Liver (tissue), 8 donors: ENCODE measurements at regions not wholly inside any gene's neighbourhood (a gene's known extent, or its start where the extent isn't known, plus 50 kb on each side); places are given as distances from the start of the nearest gene placed in this dataset.

ENCODE experiments used
- DNase-seq: peaks from one replicate; pipeline ENCODE4 v3.0.0-alpha.2; 2017; ENCODE audit warnings: low spot score
- H3K27ac ChIP-seq, 2 donors: one replicate each; pipeline ENCODE4 v1.7.0; 2013; ENCODE audit warnings: inconsistent platforms in 2 of 2, low read length in 2 of 2, control low read depth in 1 of 2, low read depth in 1 of 2, mild to moderate bottlenecking in 1 of 2
- H3K27me3 ChIP-seq, 4 donors: one replicate each; pipeline versions ENCODE4 v1.6.1 to v1.7.0; 2013; ENCODE audit warnings: low read length in 3 of 4, inconsistent platforms in 1 of 4, mild to moderate bottlenecking in 1 of 4, moderate library complexity in 1 of 4; ENCODE audit not compliant: control insufficient read depth in 4 of 4, insufficient read depth in 4 of 4
- H3K36me3 ChIP-seq, 4 donors: one replicate each; pipeline versions ENCODE4 v1.6.1 to v1.7.0; 2013; ENCODE audit warnings: low read length in 3 of 4, mild to moderate bottlenecking in 3 of 4, low read depth in 1 of 4, moderate library complexity in 1 of 4; ENCODE audit not compliant: control insufficient read depth in 4 of 4, insufficient read depth in 3 of 4
- H3K4me1 ChIP-seq, 4 donors: one replicate each; pipeline versions ENCODE4 v1.6.1 to v1.7.0; 2013; ENCODE audit warnings: low read length in 3 of 4, mild to moderate bottlenecking in 3 of 4, moderate library complexity in 1 of 4; ENCODE audit not compliant: control insufficient read depth in 4 of 4, insufficient read depth in 4 of 4
- H3K4me3 ChIP-seq, 3 donors: one replicate each; pipeline versions ENCODE4 v1.6.1 to v1.7.0; 2013; ENCODE audit warnings: low read length in 3 of 3, control low read depth in 1 of 3, low read depth in 1 of 3, mild to moderate bottlenecking in 1 of 3
- H3K9ac ChIP-seq, 2 donors: one replicate each; pipeline ENCODE4 v1.7.0; 2013; ENCODE audit warnings: low read length in 2 of 2, mild to moderate bottlenecking in 2 of 2, moderate library complexity in 2 of 2, control low read depth in 1 of 2, low read depth in 1 of 2
- H3K9me3 ChIP-seq, 4 donors: one replicate each; pipeline versions ENCODE4 v1.6.1 to v1.7.0; 2013; ENCODE audit warnings: low read length in 3 of 4; ENCODE audit not compliant: control insufficient read depth in 4 of 4
- EGR1 ChIP-seq, 2 donors: IDR thresholded peaks; 2 replicates each; pipeline ENCODE4 v1.6.1; 2016 to 2018; ENCODE audit warnings: antibody characterized with exemption in 2 of 2, low read depth in 2 of 2
- FOXA1 ChIP-seq: IDR thresholded peaks from 2 replicates; pipeline ENCODE4 v1.6.1; 2016; ENCODE audit warnings: antibody characterized with exemption
- FOXA2 ChIP-seq: IDR thresholded peaks from 2 replicates; pipeline ENCODE4 v1.6.1; 2016; ENCODE audit warnings: antibody characterized with exemption
- GABPA ChIP-seq, 2 donors: IDR thresholded peaks in 1 of 2; conservative IDR thresholded peaks in 1 of 2; 2 replicates each; pipeline ENCODE4 v1.6.1; 2016; ENCODE audit warnings: antibody characterized with exemption in 2 of 2, mild to moderate bottlenecking in 1 of 2, moderate library complexity in 1 of 2
- HNF4A ChIP-seq, 2 donors: conservative IDR thresholded peaks; 2 replicates each; pipeline ENCODE4 v1.6.1; 2016; ENCODE audit warnings: antibody characterized with exemption in 2 of 2, mild to moderate bottlenecking in 2 of 2
- HNF4G ChIP-seq: IDR thresholded peaks from 2 replicates; pipeline ENCODE4 v1.6.1; 2016; ENCODE audit warnings: antibody characterized with exemption
- JUND ChIP-seq, 2 donors: IDR thresholded peaks; 2 replicates each; pipeline ENCODE4 v1.6.1; 2016; ENCODE audit warnings: antibody characterized with exemption in 2 of 2
- NR2F2 ChIP-seq: IDR thresholded peaks from 2 replicates; pipeline ENCODE4 v1.6.1; 2016; ENCODE audit warnings: antibody characterized with exemption
- RAD21 ChIP-seq, 2 donors: IDR thresholded peaks; 2 replicates each; pipeline ENCODE4 v1.6.1; 2016; ENCODE audit warnings: antibody characterized with exemption in 2 of 2, mild to moderate bottlenecking in 2 of 2
- RXRA ChIP-seq, 2 donors: IDR thresholded peaks; 2 replicates each; pipeline ENCODE4 v1.6.1; 2017 to 2018; ENCODE audit warnings: antibody characterized with exemption in 2 of 2, mild to moderate bottlenecking in 1 of 2
- SP1 ChIP-seq: IDR thresholded peaks from 2 replicates; pipeline ENCODE4 v1.6.1; 2018; ENCODE audit warnings: antibody characterized with exemption, mild to moderate bottlenecking
- TAF1 ChIP-seq: conservative IDR thresholded peaks from 2 replicates; pipeline ENCODE4 v1.6.1; 2016; ENCODE audit warnings: antibody characterized with exemption, mild to moderate bottlenecking
- YY1 ChIP-seq: IDR thresholded peaks from 2 replicates; pipeline ENCODE4 v1.6.1; 2016; ENCODE audit warnings: antibody characterized with exemption, mild to moderate bottlenecking
- WGBS: extraction: QIAGEN DNeasy Blood & Tissue Kit; methylation state at CpG from one replicate; pipeline ENCODE4 v1.1.7; 2013; 5-methylcytosine and 5-hydroxymethylcytosine counted together
- TF ChIP-seq, protein P1 (sequence below): IDR thresholded peaks from 2 replicates; pipeline ENCODE4 v1.6.1; 2016; ENCODE audit warnings: antibody characterized with exemption
- TF ChIP-seq, protein P2 (sequence below): IDR thresholded peaks from 2 replicates; pipeline ENCODE4 v1.6.1; 2016; ENCODE audit warnings: antibody characterized with exemption, mild to moderate bottlenecking
- TF ChIP-seq, protein P3 (sequence below): fragments of 150-350 bp; IDR thresholded peaks from 2 replicates; pipeline ENCODE4 v1.5.1; 2017; ENCODE audit warnings: improper control_type of control experiment, low read depth, low read length; ENCODE audit not compliant: missing input control
- TF ChIP-seq, protein P4 (sequence below): IDR thresholded peaks from 2 replicates; pipeline ENCODE4 v1.6.1; 2016; ENCODE audit warnings: antibody characterized with exemption
- TF ChIP-seq, protein P5 (sequence below): IDR thresholded peaks from 2 replicates; pipeline ENCODE4 v1.6.1; 2016; ENCODE audit warnings: antibody characterized with exemption
- donor health status: healthy.
- donor health status: healthy.
- donor health status: healthy.
- donor health status: healthy.
- donor health status: healthy.

DNA sequence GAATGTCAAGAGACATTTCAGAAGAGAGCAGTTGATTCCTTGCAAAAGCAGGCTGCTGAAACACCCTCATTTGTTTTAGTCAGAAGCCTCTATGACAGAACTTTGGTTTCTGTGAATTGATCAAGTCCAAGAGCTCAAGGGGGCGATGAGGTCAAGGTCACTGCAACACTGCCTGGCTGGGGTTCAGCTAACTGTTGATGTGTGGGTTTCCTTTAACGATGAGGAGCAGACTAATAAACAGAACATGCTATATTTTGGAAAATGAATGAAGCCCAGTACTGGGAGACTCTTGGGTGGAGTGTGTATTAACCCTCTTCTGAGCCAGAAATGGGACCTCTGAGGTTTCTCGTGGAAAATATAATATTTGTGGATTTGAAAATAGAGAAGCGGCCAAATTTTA lies 109.3 kb downstream of the ZC3H11B start:
- Histone ChIP-seq H3K27me3 (no peaks in the 10 kb centered on the region), H3K36me3 (no peaks in the 10 kb centered on the region), H3K9me3 (no peaks in the 10 kb centered on the region), H3K27ac (no peak overlapping the region), H3K4me3 (no peak overlapping the region), H3K4me1 (no peaks in the 10 kb centered on the region), H3K9ac (no peak overlapping the region)
- 74% methylated on average over 4 of the region's 4 CpGs for WGBS
- no peak for DNase-seq
- TF ChIP-seq TAF1: no peak
- no peak for TF ChIP-seq NR2F2
- TF ChIP-seq FOXA2: no peak
- TF ChIP-seq, protein P1, sequence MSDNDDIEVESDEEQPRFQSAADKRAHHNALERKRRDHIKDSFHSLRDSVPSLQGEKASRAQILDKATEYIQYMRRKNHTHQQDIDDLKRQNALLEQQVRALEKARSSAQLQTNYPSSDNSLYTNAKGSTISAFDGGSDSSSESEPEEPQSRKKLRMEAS: no peak
- no peak for TF ChIP-seq JUND (IDR thresholded peaks at IDR 0.05)
- no peak for TF ChIP-seq EGR1 (IDR thresholded peaks at IDR 0.05; ENCODE audit: low read depth in 2 of 2)
- no peak for TF ChIP-seq HNF4A (conservative IDR thresholded peaks at IDR 0.05)
- TF ChIP-seq, protein P2, sequence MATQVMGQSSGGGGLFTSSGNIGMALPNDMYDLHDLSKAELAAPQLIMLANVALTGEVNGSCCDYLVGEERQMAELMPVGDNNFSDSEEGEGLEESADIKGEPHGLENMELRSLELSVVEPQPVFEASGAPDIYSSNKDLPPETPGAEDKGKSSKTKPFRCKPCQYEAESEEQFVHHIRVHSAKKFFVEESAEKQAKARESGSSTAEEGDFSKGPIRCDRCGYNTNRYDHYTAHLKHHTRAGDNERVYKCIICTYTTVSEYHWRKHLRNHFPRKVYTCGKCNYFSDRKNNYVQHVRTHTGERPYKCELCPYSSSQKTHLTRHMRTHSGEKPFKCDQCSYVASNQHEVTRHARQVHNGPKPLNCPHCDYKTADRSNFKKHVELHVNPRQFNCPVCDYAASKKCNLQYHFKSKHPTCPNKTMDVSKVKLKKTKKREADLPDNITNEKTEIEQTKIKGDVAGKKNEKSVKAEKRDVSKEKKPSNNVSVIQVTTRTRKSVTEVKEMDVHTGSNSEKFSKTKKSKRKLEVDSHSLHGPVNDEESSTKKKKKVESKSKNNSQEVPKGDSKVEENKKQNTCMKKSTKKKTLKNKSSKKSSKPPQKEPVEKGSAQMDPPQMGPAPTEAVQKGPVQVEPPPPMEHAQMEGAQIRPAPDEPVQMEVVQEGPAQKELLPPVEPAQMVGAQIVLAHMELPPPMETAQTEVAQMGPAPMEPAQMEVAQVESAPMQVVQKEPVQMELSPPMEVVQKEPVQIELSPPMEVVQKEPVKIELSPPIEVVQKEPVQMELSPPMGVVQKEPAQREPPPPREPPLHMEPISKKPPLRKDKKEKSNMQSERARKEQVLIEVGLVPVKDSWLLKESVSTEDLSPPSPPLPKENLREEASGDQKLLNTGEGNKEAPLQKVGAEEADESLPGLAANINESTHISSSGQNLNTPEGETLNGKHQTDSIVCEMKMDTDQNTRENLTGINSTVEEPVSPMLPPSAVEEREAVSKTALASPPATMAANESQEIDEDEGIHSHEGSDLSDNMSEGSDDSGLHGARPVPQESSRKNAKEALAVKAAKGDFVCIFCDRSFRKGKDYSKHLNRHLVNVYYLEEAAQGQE: no peak
- no peak for TF ChIP-seq GABPA (IDR thresholded peaks at IDR 0.05 in 1 of 2, conservative IDR thresholded peaks at IDR 0.05 in 1 of 2)
- TF ChIP-seq RXRA (IDR thresholded peaks at IDR 0.05): no peak
- TF ChIP-seq, protein P3, sequence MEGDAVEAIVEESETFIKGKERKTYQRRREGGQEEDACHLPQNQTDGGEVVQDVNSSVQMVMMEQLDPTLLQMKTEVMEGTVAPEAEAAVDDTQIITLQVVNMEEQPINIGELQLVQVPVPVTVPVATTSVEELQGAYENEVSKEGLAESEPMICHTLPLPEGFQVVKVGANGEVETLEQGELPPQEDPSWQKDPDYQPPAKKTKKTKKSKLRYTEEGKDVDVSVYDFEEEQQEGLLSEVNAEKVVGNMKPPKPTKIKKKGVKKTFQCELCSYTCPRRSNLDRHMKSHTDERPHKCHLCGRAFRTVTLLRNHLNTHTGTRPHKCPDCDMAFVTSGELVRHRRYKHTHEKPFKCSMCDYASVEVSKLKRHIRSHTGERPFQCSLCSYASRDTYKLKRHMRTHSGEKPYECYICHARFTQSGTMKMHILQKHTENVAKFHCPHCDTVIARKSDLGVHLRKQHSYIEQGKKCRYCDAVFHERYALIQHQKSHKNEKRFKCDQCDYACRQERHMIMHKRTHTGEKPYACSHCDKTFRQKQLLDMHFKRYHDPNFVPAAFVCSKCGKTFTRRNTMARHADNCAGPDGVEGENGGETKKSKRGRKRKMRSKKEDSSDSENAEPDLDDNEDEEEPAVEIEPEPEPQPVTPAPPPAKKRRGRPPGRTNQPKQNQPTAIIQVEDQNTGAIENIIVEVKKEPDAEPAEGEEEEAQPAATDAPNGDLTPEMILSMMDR: no peak
- TF ChIP-seq YY1: no peak
- no peak for TF ChIP-seq SP1
- TF ChIP-seq FOXA1: no peak
- TF ChIP-seq, protein P4, sequence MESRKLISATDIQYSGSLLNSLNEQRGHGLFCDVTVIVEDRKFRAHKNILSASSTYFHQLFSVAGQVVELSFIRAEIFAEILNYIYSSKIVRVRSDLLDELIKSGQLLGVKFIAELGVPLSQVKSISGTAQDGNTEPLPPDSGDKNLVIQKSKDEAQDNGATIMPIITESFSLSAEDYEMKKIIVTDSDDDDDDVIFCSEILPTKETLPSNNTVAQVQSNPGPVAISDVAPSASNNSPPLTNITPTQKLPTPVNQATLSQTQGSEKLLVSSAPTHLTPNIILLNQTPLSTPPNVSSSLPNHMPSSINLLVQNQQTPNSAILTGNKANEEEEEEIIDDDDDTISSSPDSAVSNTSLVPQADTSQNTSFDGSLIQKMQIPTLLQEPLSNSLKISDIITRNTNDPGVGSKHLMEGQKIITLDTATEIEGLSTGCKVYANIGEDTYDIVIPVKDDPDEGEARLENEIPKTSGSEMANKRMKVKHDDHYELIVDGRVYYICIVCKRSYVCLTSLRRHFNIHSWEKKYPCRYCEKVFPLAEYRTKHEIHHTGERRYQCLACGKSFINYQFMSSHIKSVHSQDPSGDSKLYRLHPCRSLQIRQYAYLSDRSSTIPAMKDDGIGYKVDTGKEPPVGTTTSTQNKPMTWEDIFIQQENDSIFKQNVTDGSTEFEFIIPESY: no peak
- no peak for TF ChIP-seq HNF4G
- TF ChIP-seq RAD21 (IDR thresholded peaks at IDR 0.05): no peak

DNA sequence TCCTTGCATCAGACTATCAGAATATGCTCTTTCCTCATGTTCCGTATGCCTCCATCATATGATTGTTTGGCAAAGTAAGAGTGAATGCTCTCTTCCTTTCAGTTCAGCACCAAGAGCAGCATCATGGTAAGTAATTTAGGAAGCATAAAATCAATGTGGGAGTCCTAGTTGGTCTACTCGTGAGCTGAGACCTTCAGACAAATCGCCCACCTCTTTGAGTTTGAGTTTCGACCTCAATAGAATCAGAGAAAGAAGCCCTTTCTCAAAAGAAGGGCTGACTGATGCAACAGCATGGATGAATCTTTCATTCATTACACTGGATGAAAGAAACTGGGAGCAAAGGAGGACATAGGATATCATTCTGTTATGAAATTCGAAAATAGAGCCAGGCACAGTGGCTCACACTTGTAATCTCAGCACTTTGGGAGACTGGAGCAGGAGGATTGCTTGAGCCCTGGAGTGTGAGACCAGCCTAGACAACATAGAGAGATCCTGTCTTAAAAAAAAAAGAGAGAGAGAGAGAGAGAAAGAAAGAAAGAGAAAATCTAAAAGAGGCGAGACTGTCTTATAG lies 112.5 kb downstream of the ZC3H11B start:
- Histone ChIP-seq H3K27ac (no peak overlapping the region), H3K4me1 (no peaks in the 10 kb centered on the region), H3K36me3 (no peaks in the 10 kb centered on the region), H3K9me3 (no peaks in the 10 kb centered on the region), H3K9ac (no peak overlapping the region), H3K4me3 (no peak overlapping the region), H3K27me3 (no peaks in the 10 kb centered on the region)
- no peak for DNase-seq
- 87% methylated on average over 6 of the region's 6 CpGs for WGBS
- TF ChIP-seq EGR1 (IDR thresholded peaks at IDR 0.05; ENCODE audit: low read depth in 2 of 2): no peak
- TF ChIP-seq YY1: no peak
- TF ChIP-seq, protein P3: no peak
- no peak for TF ChIP-seq TAF1
- no peak for TF ChIP-seq FOXA2
- TF ChIP-seq SP1: no peak
- no peak for TF ChIP-seq RAD21 (IDR thresholded peaks at IDR 0.05)
- TF ChIP-seq HNF4A (conservative IDR thresholded peaks at IDR 0.05): no peak
- TF ChIP-seq JUND (IDR thresholded peaks at IDR 0.05): no peak
- no peak for TF ChIP-seq GABPA (IDR thresholded peaks at IDR 0.05 in 1 of 2, conservative IDR thresholded peaks at IDR 0.05 in 1 of 2)
- no peak for TF ChIP-seq RXRA (IDR thresholded peaks at IDR 0.05)
- TF ChIP-seq NR2F2: no peak
- TF ChIP-seq FOXA1: no peak
- TF ChIP-seq, protein P5, sequence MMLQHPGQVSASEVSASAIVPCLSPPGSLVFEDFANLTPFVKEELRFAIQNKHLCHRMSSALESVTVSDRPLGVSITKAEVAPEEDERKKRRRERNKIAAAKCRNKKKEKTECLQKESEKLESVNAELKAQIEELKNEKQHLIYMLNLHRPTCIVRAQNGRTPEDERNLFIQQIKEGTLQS: no peak
- TF ChIP-seq, protein P4: no peak
- TF ChIP-seq, protein P1: no peak
